Endodermal cell (in vitro differentiated cells): ENCODE measurements at regions not wholly inside any gene's neighbourhood (a gene's known extent, or its start where the extent isn't known, plus 50 kb on each side); places are given as distances from the start of the nearest gene placed in this dataset.

Source experiments
- DNase-seq: peaks from one replicate; pipeline ENCODE4 v3.0.0-alpha.2; 2017
- H3K27ac ChIP-seq: 2 replicates; pipeline ENCODE4 v1.5.1; 2013; ENCODE audit warnings: mild to moderate bottlenecking, low read depth, low read length, moderate library complexity
- H3K27me3 ChIP-seq: 2 replicates; pipeline ENCODE4 v1.6.1; 2013; ENCODE audit warnings: mild to moderate bottlenecking, low read length, moderate library complexity; ENCODE audit not compliant: insufficient read depth, control insufficient read depth, poor library complexity, severe bottlenecking
- H3K36me3 ChIP-seq: 2 replicates; pipeline ENCODE4 v1.7.0; 2013; ENCODE audit warnings: mild to moderate bottlenecking, low read length, moderate library complexity; ENCODE audit not compliant: control insufficient read depth, insufficient read depth
- H3K4me1 ChIP-seq: one replicate; pipeline ENCODE4 v1.7.0; 2013; ENCODE audit warnings: low read length; ENCODE audit not compliant: control insufficient read depth, insufficient read depth
- H3K4me3 ChIP-seq: 2 replicates; pipeline ENCODE4 v1.5.1; 2013; ENCODE audit warnings: mild to moderate bottlenecking, low read length, moderate library complexity
- H3K9ac ChIP-seq: 2 replicates; pipeline ENCODE4 v1.6.1; 2013; ENCODE audit warnings: mild to moderate bottlenecking, low read length, moderate library complexity; ENCODE audit not compliant: poor library complexity, severe bottlenecking; ENCODE audit errors: extremely low read depth
- H3K9me3 ChIP-seq: 2 replicates; pipeline ENCODE4 v1.6.1; 2013; ENCODE audit warnings: mild to moderate bottlenecking, low read length, moderate library complexity; ENCODE audit not compliant: control insufficient read depth
- H3K27ac Mint-ChIP-seq: 2 replicates; pipeline ENCODE4 v1.8.0; 2020; ENCODE audit warnings: mixed read lengths
- H3K27me3 Mint-ChIP-seq: 2 replicates; pipeline ENCODE4 v1.8.0; 2021; ENCODE audit warnings: mild to moderate bottlenecking, mixed read lengths; ENCODE audit not compliant: insufficient read depth
- H3K36me3 Mint-ChIP-seq: 2 replicates; pipeline ENCODE4 v1.8.0; 2020; ENCODE audit warnings: low read depth, mixed read lengths
- H3K4me1 Mint-ChIP-seq: 2 replicates; pipeline ENCODE4 v1.8.0; 2020; ENCODE audit warnings: mixed read lengths
- H3K4me3 Mint-ChIP-seq: 2 replicates; pipeline ENCODE4 v1.8.0; 2020; ENCODE audit warnings: mild to moderate bottlenecking, moderate library complexity, mixed read lengths
- H3K9me3 Mint-ChIP-seq: 2 replicates; pipeline ENCODE4 v1.8.0; 2020; ENCODE audit warnings: mild to moderate bottlenecking, mixed read lengths
- WGBS, 2 experiments: methylation state at CpG; one replicate each; pipeline versions ENCODE4 v1.1.5 to v1.1.7; 2013; ENCODE audit warnings: missing lambda C conversion rate in 2 of 2, mixed read lengths in 1 of 2; ENCODE audit not compliant: insufficient coverage in 1 of 2, insufficient read length in 1 of 2; 5-methylcytosine and 5-hydroxymethylcytosine counted together
- TF ChIP-seq, protein P1 (sequence below): fragments of 200-600 bp; sonication (generic); conservative IDR thresholded peaks from 2 replicates; pipeline ENCODE4 v1.5.0; 2021; ENCODE audit warnings: antibody characterized with exemption, mild to moderate bottlenecking

- peaks cover 22% of the 10 kb centered on the region for H3K4me1 Mint-ChIP-seq
- no peak overlapping the region for H3K4me3 Mint-ChIP-seq
Measured at GRCh38 chr15:70195587-70196305, 98.0 kb upstream of the TLE3 start.

GRCh38 chr15:70195171-70195570 lies 97.5 kb upstream of the TLE3 start:
- peaks cover 9% of the 10 kb centered on the region for H3K9me3 Mint-ChIP-seq
- H3K9me3 ChIP-seq: peaks cover 10% of the 10 kb centered on the region
- H3K27ac ChIP-seq: no peak overlapping the region
- no peak overlapping the region for H3K4me3 ChIP-seq
- H3K36me3 Mint-ChIP-seq: peaks cover 3% of the 10 kb centered on the region
- TF ChIP-seq, protein P1, sequence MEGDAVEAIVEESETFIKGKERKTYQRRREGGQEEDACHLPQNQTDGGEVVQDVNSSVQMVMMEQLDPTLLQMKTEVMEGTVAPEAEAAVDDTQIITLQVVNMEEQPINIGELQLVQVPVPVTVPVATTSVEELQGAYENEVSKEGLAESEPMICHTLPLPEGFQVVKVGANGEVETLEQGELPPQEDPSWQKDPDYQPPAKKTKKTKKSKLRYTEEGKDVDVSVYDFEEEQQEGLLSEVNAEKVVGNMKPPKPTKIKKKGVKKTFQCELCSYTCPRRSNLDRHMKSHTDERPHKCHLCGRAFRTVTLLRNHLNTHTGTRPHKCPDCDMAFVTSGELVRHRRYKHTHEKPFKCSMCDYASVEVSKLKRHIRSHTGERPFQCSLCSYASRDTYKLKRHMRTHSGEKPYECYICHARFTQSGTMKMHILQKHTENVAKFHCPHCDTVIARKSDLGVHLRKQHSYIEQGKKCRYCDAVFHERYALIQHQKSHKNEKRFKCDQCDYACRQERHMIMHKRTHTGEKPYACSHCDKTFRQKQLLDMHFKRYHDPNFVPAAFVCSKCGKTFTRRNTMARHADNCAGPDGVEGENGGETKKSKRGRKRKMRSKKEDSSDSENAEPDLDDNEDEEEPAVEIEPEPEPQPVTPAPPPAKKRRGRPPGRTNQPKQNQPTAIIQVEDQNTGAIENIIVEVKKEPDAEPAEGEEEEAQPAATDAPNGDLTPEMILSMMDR: no peak
- H3K27me3 ChIP-seq: peaks cover 56% of the 10 kb centered on the region
- H3K4me1 ChIP-seq: peaks cover 11% of the 10 kb centered on the region
- no peak for DNase-seq
- 85 to 93% methylated on average over 3 to 7 of the region's 7 CpGs for WGBS, 2 experiments
- H3K9ac ChIP-seq: no peak overlapping the region
- no peak overlapping the region for H3K4me3 Mint-ChIP-seq
- H3K36me3 ChIP-seq: no peaks in the 10 kb centered on the region
- no peak overlapping the region for H3K27ac Mint-ChIP-seq
- peaks cover 22% of the 10 kb centered on the region for H3K4me1 Mint-ChIP-seq
- peaks cover 53% of the 10 kb centered on the region for H3K27me3 Mint-ChIP-seq

More at GRCh38 chr15:70195587-70196305, 98.0 kb upstream of the TLE3 start:
- peaks cover 50% of the 10 kb centered on the region for H3K27me3 ChIP-seq
- no peak overlapping the region for H3K9ac ChIP-seq
- 77% methylated on average over 6 to 13 of the region's 13 CpGs for WGBS, 2 experiments
- H3K9me3 ChIP-seq: peaks cover 10% of the 10 kb centered on the region
- no peaks in the 10 kb centered on the region for H3K36me3 ChIP-seq
- TF ChIP-seq, protein P1: no peak
- DNase-seq: no peak
- Mint-ChIP-seq H3K36me3 (peaks cover 3% of the 10 kb centered on the region), H3K27me3 (peaks cover 53% of the 10 kb centered on the region), H3K9me3 (peaks cover 9% of the 10 kb centered on the region), H3K27ac (peak overlapping the region; percentile 44)
- no peak overlapping the region for H3K27ac ChIP-seq
- no peak overlapping the region for H3K4me3 ChIP-seq
- H3K4me1 ChIP-seq: peaks cover 11% of the 10 kb centered on the region

DNA sequence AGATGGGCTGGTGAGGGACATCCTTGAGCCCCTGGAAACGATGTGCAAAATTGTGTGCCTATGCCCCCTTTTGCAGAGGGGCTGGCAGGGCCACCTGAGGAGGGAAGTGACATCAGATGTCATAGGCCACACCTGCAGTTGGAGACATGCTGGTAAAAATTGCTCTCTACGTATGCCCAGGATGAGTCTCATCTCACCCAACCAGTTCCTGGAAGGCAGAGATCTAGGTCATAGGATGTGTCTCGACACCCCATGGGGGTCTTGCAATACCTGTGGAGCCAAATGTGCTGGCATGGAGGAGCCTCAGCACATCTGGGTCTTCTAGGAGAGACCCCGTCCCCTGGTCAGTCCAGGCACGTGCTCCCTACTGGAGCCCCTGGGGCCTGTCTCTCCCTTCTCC lies 96.5 kb upstream of the TLE3 start:
- Mint-ChIP-seq H3K27me3 (peaks cover 49% of the 10 kb centered on the region), H3K4me3 (no peak overlapping the region), H3K9me3 (peaks cover 9% of the 10 kb centered on the region), H3K36me3 (peaks cover 3% of the 10 kb centered on the region), H3K4me1 (peaks cover 20% of the 10 kb centered on the region), H3K27ac (no peak overlapping the region)
- no peaks in the 10 kb centered on the region for H3K36me3 ChIP-seq
- peaks cover 10% of the 10 kb centered on the region for H3K9me3 ChIP-seq
- H3K27me3 ChIP-seq: peaks cover 57% of the 10 kb centered on the region
- no peak for DNase-seq
- H3K4me3 ChIP-seq: no peak overlapping the region
- H3K27ac ChIP-seq: no peak overlapping the region
- H3K9ac ChIP-seq: no peak overlapping the region
- WGBS, 2 experiments: 91 to 95% methylated on average over 5 of the region's 5 CpGs
- H3K4me1 ChIP-seq: peaks cover 11% of the 10 kb centered on the region
- TF ChIP-seq, protein P1: no peak
